ENCODE measurements at regions not wholly inside any gene's neighbourhood (a gene's known extent, or its start where the extent isn't known, plus 50 kb on each side); places are given as distances from the start of the nearest gene placed in this dataset.

DNA sequence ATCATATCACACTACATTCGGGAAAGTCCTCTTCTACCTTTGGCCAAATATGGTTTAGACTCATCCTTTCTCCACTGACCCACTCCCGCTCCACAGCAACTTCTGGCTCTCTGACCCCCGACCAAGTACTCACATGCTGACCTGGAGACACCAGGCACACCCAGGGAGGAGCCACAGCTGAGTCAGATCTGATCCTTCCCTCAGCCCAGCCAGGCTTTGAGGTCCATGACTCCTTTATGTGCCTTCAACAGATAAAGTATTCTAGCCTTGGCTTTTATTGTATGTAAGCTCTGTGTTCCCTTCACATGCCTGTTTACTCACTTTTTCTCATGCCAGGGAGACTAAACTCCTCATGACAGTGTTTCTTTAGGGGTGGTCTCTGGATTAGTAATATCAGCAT lies 166.9 kb upstream of the UMPS start:
- TF ChIP-seq, protein P1, sequence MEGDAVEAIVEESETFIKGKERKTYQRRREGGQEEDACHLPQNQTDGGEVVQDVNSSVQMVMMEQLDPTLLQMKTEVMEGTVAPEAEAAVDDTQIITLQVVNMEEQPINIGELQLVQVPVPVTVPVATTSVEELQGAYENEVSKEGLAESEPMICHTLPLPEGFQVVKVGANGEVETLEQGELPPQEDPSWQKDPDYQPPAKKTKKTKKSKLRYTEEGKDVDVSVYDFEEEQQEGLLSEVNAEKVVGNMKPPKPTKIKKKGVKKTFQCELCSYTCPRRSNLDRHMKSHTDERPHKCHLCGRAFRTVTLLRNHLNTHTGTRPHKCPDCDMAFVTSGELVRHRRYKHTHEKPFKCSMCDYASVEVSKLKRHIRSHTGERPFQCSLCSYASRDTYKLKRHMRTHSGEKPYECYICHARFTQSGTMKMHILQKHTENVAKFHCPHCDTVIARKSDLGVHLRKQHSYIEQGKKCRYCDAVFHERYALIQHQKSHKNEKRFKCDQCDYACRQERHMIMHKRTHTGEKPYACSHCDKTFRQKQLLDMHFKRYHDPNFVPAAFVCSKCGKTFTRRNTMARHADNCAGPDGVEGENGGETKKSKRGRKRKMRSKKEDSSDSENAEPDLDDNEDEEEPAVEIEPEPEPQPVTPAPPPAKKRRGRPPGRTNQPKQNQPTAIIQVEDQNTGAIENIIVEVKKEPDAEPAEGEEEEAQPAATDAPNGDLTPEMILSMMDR (conservative IDR thresholded peaks at IDR 0.05): no peak

DNA sequence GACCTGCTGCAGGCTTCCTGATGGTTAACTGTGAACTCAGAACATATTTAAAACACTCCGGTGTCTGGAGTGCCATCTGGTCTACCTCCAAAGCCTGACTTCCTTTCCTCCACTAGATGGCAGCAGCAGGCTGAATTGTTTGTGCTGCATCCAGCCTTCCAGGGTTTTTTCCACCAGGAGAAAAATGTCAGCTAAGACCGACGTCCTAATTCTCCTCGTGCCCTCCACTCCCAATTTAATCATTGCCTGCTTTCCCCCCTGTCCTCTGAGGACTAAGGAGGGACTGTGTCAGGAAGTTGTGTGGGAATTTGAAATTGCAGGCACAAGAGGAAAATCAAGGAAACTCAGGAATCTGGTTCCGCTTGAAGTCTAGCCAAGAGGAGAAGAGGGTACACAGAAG lies 165.2 kb upstream of the UMPS start:
- TF ChIP-seq, protein P1 (conservative IDR thresholded peaks at IDR 0.05): peak; percentile 90
- H3K27ac ChIP-seq: peak overlapping the region; percentile 97; the same call in 1 of the 2 replicates

More for the DNA sequence above, 166.9 kb upstream of the UMPS start:
- peak overlapping the region; percentile 97 for H3K27ac ChIP-seq

DNA sequence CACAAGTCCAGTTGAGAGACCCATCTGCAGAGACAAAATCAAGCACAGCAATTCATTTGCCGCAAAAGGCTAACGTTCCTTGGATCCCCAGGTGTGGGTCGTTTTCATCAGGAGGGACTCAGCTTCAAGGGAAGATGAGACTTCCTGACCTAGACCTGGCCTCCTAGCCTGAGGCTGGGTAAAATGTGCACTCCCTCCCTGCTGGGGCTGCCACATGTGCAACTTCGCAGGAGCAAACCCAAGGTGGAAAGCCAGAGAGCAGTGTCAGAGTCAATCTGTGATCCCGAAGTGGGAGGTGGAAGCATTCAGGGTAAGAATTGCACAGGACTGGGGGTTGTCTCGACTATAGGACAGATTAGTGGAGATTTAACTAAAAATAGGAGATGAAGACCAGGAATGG lies 164.7 kb upstream of the UMPS start:
- TF ChIP-seq, protein P1 (conservative IDR thresholded peaks at IDR 0.05): no peak
- peak overlapping the region; percentile 97; the same call in 1 of the 2 replicates for H3K27ac ChIP-seq

DNA sequence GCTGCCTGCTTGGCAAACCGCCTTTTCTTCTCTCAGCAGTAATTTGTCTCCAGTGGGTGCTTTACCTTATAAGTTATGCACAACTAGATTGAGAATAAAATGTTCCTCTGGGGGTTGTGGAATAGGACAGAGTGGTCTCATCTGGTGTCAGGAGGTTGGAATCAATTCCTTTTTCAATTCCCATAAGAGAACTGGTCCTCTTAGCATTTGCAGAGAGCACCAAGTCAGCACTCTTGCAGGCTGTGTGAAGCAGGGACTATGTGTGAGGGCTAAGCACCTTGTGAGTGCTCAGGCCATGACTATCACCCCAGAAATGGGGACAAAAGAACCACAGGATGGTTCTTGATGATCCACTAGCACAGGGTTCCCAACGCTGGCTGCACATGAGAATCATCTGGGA lies 163.6 kb upstream of the UMPS start:
- TF ChIP-seq, protein P1 (conservative IDR thresholded peaks at IDR 0.05): no peak
- H3K27ac ChIP-seq: no peak overlapping the region

DNA sequence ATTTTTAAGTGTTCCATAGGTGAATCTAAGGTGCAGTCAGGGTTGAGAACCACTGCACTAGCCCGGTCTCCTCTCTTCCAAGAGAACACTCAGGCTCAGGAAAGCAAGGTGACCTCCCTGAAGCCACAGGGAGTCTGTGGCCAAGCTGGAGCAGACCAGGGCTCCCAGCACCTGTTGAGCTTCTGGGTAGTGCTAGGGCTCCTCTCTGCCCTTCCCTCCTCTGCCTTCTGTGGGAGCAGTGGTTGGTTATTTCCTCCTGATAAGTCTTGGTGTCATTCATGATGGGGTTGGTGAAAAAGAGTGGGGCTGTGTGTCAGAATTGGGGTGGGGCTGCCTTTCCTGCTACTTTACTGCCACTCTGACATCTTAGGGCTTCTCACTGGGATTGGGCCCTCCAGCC lies 163.1 kb upstream of the UMPS start:
- no peak overlapping the region for H3K27ac ChIP-seq
- TF ChIP-seq, protein P1 (conservative IDR thresholded peaks at IDR 0.05): no peak

DNA sequence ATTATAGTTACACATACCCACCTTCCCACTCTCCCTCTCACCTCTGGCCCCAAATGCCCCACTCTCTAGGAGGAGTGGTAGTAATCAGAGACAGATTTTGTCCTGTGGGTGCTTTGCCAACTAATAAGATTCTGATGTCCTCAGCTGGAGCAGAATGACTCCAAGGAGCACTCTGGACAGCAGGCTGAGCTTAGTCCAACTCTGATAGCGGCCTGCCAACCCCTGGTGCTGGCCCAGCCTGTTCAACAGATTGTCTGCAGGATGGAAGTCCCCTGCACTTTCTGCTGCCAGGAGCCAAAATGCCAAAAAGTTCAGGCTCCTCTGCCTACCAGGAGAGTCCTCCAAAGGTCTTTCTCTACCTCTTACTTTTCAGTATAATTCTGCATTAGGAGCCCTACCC lies 160.5 kb upstream of the UMPS start:
- TF ChIP-seq, protein P1 (conservative IDR thresholded peaks at IDR 0.05): no peak
- no peak overlapping the region for H3K27ac ChIP-seq

DNA sequence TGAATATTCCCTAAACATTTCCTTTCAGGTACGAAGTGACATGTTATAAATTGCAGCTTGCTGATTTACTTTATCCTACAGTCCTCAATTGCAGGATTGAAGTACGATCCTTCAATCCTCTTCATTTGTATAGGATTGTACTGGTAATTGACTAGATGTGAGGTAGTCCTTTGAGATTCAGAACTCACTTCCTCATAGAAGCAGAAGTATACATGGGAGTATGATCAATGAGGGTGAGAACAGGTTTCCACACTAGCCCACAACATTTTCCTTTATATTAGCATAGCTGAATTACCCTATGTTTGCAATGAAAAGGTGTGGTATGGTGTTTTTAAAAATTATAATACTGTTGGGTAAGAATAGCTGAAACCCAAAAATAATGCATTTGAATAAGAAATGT lies 160.0 kb upstream of the UMPS start:
- no peak overlapping the region for H3K27ac ChIP-seq
- TF ChIP-seq, protein P1 (conservative IDR thresholded peaks at IDR 0.05): no peak
